DMS53 (cell line): ENCODE measurements at regions not wholly inside any gene's neighbourhood (a gene's known extent, or its start where the extent isn't known, plus 50 kb on each side); places are given as distances from the start of the nearest gene placed in this dataset.
A peak's percentile ranks its signal among the peaks of the same experiment; 100 is the strongest.

Experiments used
- DNase-seq: peaks from one replicate; lab custom pipeline; 2025; lab: John Stamatoyannopoulos, UW

DNA sequence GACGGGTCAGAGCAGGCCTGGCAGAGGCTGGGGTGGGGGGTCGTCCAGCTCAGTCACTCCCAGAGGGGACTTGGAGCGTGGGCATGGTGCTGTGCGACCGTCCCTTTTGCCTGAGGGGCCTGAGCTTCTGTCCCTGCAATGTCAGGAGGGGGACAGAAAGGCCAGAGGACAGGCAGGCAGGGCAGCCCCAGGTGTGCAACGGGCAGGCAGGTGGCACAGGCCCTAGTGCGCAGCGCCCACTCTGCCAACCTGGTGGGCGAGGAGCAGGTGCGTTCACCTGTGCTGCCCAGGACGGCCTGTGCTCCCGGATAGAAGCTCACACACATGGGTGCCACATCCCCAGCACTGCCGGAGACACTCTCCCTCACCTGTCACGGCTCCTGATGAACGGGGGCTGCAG is 78.7 kb upstream of the SLCO4A1 start:
- no peak for DNase-seq

DNA sequence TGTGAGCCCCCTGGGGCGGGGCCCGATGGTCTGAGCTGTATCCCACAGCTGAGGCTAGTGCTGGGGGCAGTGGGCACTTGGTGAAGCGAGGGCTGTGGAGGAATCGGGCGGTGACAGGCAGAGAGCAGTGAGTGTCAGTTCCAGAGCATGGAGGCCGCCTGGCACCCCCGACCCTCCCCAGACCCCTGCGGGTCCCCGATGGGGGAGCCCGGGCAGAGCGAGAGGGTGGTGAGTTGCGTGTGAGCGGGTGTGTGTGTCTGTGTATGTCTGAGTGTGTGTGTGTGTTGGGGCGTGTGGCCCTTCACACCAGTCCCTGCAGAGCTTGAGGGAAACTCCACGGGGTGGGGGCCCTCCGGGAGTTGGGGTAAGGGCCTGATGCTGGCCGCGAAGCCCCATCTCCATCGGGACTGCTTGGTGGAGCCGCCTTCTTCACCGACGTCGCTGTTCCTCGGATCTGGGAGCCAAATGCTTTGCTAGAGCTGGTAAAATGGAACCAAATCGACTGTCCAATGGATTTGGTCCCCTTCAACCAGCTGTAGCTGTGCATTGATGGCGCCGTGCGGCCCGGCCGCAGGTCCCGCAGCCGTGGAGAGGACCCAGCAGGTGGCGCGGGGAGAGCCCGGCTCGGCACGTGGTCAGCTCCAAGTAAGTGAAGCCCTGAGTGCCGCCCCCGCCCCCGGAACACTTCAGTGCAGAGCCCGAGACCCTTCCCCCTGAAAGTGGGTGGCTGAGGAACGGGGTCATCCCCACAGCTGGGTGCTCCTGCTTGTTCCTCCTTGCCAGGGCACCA is 77.7 kb upstream of the SLCO4A1 start:
- no peak for DNase-seq

- no peak for DNase-seq
Measured at GRCh38 chr20:62566266-62566665, 76.0 kb upstream of the SLCO4A1 start.

DNA sequence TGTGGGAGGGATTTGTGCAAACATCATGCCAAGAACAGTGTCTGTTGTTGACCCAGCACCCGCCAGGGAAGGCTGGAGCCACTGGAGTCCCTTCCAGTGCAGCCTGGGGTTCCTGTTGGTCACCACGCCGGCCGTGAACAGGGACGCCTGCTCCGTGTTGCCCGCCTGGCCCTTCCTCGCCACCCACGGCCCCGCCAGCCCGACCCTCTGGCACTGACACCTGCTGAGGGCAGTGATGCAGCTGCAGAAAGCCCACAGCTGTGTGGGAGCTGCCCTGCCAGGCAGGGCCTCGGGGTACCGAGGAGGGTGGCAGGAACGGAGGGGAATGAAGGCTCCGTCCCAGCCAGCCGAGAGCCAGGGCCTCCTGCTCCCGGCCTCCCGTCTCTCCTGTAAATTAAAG is 75.5 kb upstream of the SLCO4A1 start:
- DNase-seq = no peak

DNA sequence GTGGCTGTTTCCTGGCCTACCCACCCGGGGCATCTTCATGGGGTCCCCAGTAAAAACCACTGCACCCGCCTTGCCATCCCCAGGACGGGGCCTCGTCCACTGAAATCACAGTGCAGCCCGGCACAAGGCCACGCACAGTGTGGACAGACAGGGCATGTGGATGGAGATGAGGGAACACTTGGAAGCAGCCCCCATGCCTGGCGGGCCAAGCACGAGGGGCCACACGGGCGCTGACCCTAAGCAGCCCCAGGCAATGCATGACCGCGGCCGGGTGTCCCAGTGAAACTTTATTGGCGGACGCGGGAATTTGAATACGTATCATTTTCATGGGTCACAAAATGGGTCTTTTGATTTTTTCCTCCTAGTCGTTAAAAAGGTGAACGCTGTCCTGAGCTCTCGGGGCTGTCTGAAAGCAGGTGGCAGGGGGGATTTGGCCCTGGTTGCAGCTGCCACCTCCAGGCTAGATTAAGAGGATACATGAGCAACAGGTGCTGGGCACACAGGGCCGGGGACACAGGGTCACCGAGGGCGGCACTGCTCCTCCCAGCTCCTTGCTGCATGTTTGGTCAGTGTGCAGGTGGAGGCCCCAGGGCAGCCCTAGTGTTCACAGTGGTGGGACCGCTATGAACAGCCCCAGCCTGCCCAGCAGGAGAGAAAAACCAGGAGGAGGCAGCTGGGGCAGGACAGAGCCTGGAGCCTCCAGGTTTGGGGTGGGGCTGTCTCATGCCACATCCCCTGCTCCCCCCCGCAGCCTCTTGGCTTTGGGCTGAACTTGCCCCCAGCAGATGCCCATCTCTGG is 74.9 kb upstream of the SLCO4A1 start:
- no peak for DNase-seq

DNA sequence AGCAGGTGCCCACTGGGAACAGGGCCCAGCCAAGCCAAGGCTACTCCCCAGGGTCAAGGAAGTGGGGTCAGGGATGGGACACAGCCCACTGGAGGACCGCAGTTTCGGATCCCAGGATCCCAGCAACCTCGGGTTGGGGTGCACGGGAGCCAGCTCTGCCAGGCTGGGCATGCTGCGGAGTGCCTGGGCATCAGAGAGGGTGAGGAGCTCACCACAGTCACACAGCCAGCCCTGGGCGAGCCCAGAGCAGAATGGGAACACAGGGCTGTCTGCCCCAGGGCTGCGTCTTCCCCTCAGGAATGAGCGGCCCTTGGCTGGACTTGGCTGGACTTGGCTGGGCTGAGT is 74.3 kb upstream of the SLCO4A1 start:
- no peak for DNase-seq

GRCh38 chr20:62569615-62570014 is 72.7 kb upstream of the SLCO4A1 start:
- no peak for DNase-seq

DNA sequence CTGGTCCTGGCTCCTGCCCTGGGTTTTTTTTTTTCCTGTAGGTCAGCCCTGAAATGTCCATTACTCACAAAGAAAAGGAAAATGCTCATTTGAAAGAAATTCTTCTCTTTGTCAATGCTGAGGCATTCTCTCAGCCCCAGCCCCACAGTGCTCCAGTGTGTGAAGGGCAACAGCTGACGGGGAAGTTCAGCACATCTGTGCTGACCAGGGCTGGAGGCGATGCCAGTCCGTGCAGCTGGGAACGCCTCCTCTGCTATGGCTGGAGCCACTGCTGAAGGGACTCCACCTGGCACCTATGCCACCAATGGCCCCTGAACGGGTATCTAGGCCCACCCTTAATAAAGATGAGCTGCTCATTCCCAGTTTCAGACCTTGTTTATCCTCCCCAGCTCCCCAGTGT is 71.9 kb upstream of the SLCO4A1 start:
- DNase-seq = no peak

GRCh38 chr20:62570897-62571668 is 71.2 kb upstream of the SLCO4A1 start:
- DNase-seq = no peak

- peak; percentile 17 for DNase-seq
Measured at GRCh38 chr20:62571669-62572344, 70.5 kb upstream of the SLCO4A1 start.

GRCh38 chr20:62572980-62573379 is 69.3 kb upstream of the SLCO4A1 start:
- no peak for DNase-seq

- no peak for DNase-seq
Measured at GRCh38 chr20:62573817-62574216, 68.5 kb upstream of the SLCO4A1 start.

DNA sequence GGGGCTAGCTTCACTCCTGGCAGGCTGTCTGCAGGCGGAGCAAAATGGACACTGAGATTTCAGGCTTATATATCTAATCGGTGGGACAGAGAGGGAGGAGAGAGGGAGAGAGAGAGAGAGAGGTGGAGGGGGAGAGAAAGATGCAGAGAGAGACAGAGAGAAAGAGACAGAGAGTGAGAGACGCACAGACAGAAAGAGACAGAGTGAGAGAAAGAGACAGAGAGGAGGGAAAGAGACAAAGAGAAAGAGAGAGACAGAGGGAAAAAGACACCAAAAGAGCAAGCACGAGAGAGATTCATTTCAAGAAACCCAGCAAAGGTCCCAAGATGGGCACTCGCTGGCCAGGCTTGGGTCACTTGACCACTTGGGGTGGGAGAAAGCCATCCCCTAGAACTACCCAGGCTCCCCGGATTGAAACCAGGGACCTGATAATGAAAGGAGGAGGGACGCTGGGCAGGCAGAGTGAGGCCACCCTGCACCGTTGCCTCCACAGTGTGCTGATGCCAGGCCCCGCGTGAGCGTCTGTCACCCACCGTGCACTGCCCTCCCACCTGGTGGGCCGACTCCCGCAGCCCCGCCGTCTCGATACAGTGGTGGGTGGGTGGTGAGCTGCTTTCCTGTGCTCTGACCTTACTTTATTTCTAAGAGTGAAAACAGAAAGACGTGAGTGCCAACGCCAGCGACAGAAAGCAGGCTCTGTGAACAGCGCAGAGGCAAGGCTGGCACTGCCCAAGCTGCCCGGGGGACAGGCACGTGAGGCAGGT is 67.9 kb upstream of the SLCO4A1 start:
- no peak for DNase-seq

GRCh38 chr20:62575976-62576722 is 66.2 kb upstream of the SLCO4A1 start:
- no peak for DNase-seq

DNA sequence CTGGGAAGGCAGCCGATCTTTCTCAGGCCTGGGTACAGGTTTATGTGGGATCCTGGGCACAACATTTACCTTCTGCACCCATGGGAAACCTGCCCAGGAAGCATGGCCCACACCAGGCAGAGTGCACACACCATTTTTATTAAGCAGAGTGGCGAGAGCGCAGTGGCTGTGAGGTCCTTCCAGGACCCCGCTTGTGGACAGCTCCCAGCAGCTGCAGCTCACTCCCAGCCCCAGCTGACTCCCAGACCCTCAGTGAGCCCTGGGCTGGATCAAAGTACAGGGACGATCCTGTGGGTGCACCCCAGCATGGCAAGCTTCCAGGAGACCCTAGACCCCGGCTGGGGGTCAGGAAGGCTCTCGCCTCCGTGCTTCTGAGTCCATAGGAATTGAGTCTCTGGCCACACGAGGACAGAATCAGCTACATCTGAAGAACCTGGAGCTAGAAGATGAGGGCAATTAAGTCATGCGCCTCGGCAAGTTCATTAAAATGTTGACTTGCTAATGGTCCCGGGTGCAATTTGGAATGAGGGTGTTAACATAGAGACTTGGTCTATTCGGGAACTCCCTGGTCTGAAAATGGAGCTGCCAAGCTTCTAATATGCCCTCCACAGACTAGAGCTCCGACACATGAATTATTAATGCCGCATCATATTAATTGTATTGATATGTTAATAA is 65.4 kb upstream of the SLCO4A1 start:
- DNase-seq = no peak

- peak; percentile 21 for DNase-seq
Measured at GRCh38 chr20:62577490-62577836, 64.8 kb upstream of the SLCO4A1 start.

- no peak for DNase-seq
Measured at GRCh38 chr20:62578294-62578897, 63.9 kb upstream of the SLCO4A1 start.

DNA sequence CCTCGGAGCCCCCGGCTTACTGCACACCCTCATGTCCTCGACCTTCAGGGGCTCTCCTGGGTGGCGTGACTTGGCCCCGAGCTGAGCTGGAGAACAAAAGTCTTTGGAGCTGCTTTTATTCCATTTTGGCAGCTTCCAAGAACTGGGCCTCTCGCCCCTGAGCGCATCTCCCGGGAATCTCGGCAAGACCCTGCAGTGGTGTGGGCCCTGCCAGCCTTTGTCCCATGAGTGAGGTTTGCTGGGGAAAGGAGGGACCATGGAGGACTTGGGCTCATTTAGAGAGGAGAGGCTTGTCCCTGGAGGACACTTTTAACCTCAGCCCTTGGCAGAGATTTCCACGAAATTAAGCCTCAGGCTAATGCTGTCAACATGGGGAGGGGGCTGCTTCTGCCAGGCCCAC is 62.3 kb upstream of the SLCO4A1 start:
- peak; percentile 25 for DNase-seq

GRCh38 chr20:62580733-62581132 is 61.6 kb upstream of the SLCO4A1 start:
- DNase-seq = no peak

- no peak for DNase-seq
Measured at GRCh38 chr20:62581308-62581707, 61.0 kb upstream of the SLCO4A1 start.
